Activated T-cell treated with anti-CD3 and anti-CD28 coated beads, Interleukin-2, amount 50 U/mL, for 72 hours (primary cell): ENCODE measurements at regions not wholly inside any gene's neighbourhood (a gene's known extent, or its start where the extent isn't known, plus 50 kb on each side); places are given as distances from the start of the nearest gene placed in this dataset.

Experiments used
- ATAC-seq, 2 donors: fragments of 150-1000 bp; cut with Tn5 transposase; replicated peaks in 1 of 2; 2 replicates each; pipeline ENCODE4 v1.10.0; 2021; ENCODE audit warnings: moderate library complexity in 2 of 2, mild to moderate bottlenecking in 1 of 2
- DNase-seq, 2 donors: peaks; one replicate each; pipeline ENCODE4 v3.0.0; 2021 to 2022; ENCODE audit warnings: mixed read lengths in 1 of 2
- H3K27ac Mint-ChIP-seq: one replicate; pipeline ENCODE4 v1.8.0; 2022; ENCODE audit warnings: mild to moderate bottlenecking, moderate library complexity, mixed read lengths
- H3K27me3 Mint-ChIP-seq: one replicate; pipeline ENCODE4 v1.8.0; 2022; ENCODE audit warnings: low read depth, mixed read lengths
- H3K36me3 Mint-ChIP-seq, 2 donors: one replicate each; pipeline ENCODE4 v1.8.0; 2022; ENCODE audit warnings: mixed read lengths in 2 of 2, mild to moderate bottlenecking in 1 of 2; ENCODE audit not compliant: insufficient read depth in 2 of 2
- H3K4me1 Mint-ChIP-seq: one replicate; pipeline ENCODE4 v1.8.0; 2022; ENCODE audit warnings: low read depth, mixed read lengths
- H3K4me3 Mint-ChIP-seq, 2 donors: one replicate each; pipeline ENCODE4 v1.8.0; 2022; ENCODE audit warnings: mild to moderate bottlenecking in 2 of 2, mixed read lengths in 2 of 2, moderate library complexity in 2 of 2
- H3K9me3 Mint-ChIP-seq, 2 donors: one replicate each; pipeline ENCODE4 v1.8.0; 2022; ENCODE audit warnings: mixed read lengths in 2 of 2

GRCh38 chr9:90306158-90306557 is 336.5 kb downstream of the DIRAS2 start:
- Mint-ChIP-seq H3K4me1 (no peaks in the 10 kb centered on the region), H3K36me3 (no peaks in the 10 kb centered on the region), H3K9me3 (no peaks in the 10 kb centered on the region), H3K27ac (no peak overlapping the region), H3K27me3 (peaks cover 21% of the 10 kb centered on the region), H3K4me3 (no peak overlapping the region)
- no peak for DNase-seq
- ATAC-seq = no peak

DNA sequence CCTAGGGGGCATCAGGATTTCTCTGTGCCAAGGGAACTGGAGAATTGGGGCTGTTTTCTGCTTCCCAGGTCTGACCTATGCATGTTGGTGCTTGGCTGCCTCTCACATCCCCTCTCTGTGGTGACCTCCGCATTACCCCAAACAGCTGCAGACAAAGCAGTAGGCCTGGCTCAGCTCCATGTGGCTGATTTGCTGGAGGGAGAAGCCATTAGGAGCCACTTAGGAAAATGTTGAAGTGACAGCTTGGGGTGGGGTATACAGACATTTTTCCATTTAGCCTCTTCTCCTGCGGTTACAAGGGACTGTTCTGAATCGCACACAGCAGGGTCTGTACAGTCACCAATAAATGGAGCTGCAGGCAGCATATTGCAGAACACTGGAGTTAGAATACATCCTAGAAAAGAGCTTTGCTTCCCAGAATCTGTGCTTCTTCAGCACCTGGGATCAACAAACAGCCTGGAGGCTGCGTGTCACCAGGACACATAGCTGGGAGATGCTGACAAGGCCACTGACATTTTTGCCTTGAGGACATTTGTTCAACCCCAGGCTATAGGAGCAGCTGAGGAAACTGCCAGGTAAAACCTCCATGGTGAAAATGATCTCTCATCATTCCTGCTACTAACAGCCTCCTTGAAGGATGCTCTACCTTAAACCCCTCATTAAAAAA is 335.3 kb downstream of the DIRAS2 start:
- DNase-seq (no peak), ATAC-seq (no peak)
- Mint-ChIP-seq H3K4me3 (no peak overlapping the region), H3K27ac (no peak overlapping the region), H3K4me1 (no peaks in the 10 kb centered on the region), H3K9me3 (no peaks in the 10 kb centered on the region), H3K27me3 (peaks cover 23% of the 10 kb centered on the region), H3K36me3 (no peaks in the 10 kb centered on the region)

- Mint-ChIP-seq H3K9me3 (no peaks in the 10 kb centered on the region), H3K36me3 (no peaks in the 10 kb centered on the region), H3K4me3 (no peak overlapping the region), H3K27ac (no peak overlapping the region), H3K4me1 (no peaks in the 10 kb centered on the region), H3K27me3 (peaks cover 27% of the 10 kb centered on the region)
- no peak for ATAC-seq
- DNase-seq = no peak
These were observed 334.7 kb downstream of the DIRAS2 start for GRCh38 chr9:90307891-90308290.

DNA sequence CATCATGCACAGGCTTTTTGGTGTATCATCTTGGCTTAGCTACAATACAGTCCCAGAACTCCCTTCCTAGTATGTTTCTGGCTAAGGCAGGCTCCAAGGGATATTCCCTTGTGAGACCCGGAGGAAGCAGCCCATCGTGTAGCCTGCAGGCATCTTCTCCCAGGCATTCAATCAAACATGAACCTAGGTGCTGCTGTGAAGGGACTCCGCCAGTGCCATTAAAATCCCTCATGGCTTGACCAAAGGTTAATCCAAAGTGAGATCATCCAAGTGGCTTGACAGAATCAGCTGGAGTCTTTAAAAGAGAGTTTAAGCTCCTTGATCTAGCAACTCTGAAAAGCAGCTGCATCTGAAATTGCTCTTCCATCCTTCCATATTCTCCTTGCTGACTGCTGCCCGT is 333.9 kb downstream of the DIRAS2 start:
- Mint-ChIP-seq H3K36me3 (no peaks in the 10 kb centered on the region), H3K27ac (no peak overlapping the region), H3K4me3 (no peak overlapping the region), H3K4me1 (no peaks in the 10 kb centered on the region), H3K27me3 (peaks cover 30% of the 10 kb centered on the region), H3K9me3 (no peaks in the 10 kb centered on the region)
- ATAC-seq = no peak
- DNase-seq = no peak

DNA sequence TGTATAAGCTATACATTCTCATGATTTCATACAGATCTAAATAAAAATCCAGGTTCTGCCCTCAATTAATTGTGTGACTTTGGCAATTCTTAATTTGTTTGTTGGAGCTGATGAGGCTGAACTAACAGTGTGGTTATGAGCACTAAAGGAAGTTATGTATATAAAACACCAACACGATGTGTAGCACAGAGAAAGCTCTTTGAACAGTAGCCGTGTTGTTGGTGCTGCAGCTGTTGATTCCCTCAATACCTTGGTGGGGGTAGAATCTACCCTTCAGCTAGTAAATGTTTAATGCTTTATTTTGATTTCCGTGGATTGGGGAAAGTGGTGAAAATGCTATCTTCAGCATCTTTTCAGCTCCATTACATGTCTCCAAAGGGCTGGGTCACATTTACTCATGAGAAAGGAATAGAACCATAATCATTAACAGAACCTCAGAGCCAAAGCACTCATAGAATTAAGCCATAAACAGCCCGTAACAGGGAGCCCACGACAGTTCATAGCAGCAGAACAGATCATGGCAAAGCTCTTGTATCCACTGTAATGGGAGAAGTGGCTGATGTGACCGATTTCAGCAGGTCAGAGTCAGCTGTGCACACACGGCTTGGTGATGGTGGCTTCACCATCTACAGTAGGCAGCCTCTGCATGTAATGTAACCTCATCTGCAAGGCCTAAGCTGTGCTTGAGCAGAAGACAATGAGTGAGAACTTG is 332.7 kb downstream of the DIRAS2 start:
- DNase-seq = no peak
- no peaks in the 10 kb centered on the region for H3K9me3 Mint-ChIP-seq
- no peak overlapping the region for H3K27ac Mint-ChIP-seq
- no peaks in the 10 kb centered on the region for H3K36me3 Mint-ChIP-seq
- ATAC-seq = no peak
- H3K4me1 Mint-ChIP-seq = no peaks in the 10 kb centered on the region
- no peak overlapping the region for H3K4me3 Mint-ChIP-seq
- peaks cover 21% of the 10 kb centered on the region for H3K27me3 Mint-ChIP-seq

DNA sequence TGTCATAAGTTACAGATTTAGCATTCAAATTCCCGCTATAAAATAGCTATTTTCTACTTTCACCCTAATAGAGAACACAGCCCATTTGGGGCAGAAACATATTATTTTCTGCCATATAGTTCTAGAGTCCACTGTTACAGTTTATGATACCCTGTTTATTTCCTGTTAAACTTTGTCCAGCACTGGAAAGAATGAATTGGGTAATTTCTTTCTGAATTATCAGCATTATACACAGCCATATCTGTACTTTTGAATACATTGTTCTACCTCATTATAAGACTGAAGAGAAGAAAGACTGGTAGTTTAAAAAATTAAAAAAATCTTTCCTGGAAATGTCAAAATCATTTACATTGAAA is 332.1 kb downstream of the DIRAS2 start:
- no peak overlapping the region for H3K27ac Mint-ChIP-seq
- peaks cover 21% of the 10 kb centered on the region for H3K27me3 Mint-ChIP-seq
- no peak overlapping the region for H3K4me3 Mint-ChIP-seq
- H3K9me3 Mint-ChIP-seq = no peaks in the 10 kb centered on the region
- no peaks in the 10 kb centered on the region for H3K36me3 Mint-ChIP-seq
- no peaks in the 10 kb centered on the region for H3K4me1 Mint-ChIP-seq
- ATAC-seq (no peak), DNase-seq (no peak)

DNA sequence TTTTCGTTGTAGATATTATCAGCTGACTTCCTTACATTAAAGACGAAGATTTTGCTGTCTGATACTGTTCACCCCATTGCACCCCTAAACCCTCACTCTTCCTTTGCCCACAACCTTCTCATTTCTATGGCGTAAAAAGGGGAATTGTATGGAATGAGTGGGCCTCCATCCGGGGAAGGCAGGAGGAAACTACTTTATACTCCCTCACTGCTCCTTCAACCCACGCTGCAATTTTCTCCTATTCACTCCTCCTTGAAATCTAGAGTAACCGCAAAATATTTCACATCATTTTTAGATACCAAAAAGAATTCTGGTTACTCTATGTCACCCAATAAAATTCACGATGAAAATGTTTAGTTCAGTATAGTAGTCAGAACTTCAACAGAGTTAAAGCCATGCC is 330.8 kb downstream of the DIRAS2 start:
- DNase-seq (no peak), ATAC-seq (no peak)
- Mint-ChIP-seq H3K4me3 (no peak overlapping the region), H3K27ac (no peak overlapping the region), H3K9me3 (no peaks in the 10 kb centered on the region), H3K36me3 (no peaks in the 10 kb centered on the region), H3K4me1 (no peaks in the 10 kb centered on the region), H3K27me3 (peaks cover 27% of the 10 kb centered on the region)

DNA sequence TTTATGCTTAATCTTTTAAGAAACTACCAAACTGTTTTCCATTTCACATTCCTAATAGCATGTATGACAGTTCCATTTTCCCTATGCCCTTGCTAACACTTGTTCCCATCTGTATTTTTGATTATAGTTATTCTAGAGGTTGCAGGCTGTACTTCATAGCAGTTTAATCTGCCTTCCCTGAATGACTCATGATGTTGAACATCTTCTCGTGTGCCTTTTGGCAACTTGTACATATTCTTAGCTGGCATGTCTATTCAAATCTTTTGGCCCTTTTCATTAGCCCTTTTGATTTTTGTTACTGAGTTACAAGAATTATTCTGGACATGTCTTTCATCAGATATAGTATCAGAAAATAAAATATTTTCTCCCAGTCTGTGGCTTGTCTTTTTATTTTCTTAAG is 320.3 kb downstream of the DIRAS2 start:
- no peak overlapping the region for H3K4me3 Mint-ChIP-seq
- no peaks in the 10 kb centered on the region for H3K9me3 Mint-ChIP-seq
- ATAC-seq = no peak

GRCh38 chr9:90325913-90326653 is 316.5 kb downstream of the DIRAS2 start:
- no peak for ATAC-seq
- DNase-seq = no peak
- H3K4me1 Mint-ChIP-seq = no peaks in the 10 kb centered on the region
- H3K4me3 Mint-ChIP-seq = no peak overlapping the region
- no peaks in the 10 kb centered on the region for H3K36me3 Mint-ChIP-seq
- peaks cover 12% of the 10 kb centered on the region for H3K27me3 Mint-ChIP-seq
- H3K27ac Mint-ChIP-seq = no peak overlapping the region
- no peaks in the 10 kb centered on the region for H3K9me3 Mint-ChIP-seq

More for the DNA sequence above, 320.3 kb downstream of the DIRAS2 start:
- no peak overlapping the region for H3K27ac Mint-ChIP-seq
- no peaks in the 10 kb centered on the region for H3K36me3 Mint-ChIP-seq
- H3K27me3 Mint-ChIP-seq = peaks cover 8% of the 10 kb centered on the region
- no peaks in the 10 kb centered on the region for H3K4me1 Mint-ChIP-seq
- DNase-seq = no peak

DNA sequence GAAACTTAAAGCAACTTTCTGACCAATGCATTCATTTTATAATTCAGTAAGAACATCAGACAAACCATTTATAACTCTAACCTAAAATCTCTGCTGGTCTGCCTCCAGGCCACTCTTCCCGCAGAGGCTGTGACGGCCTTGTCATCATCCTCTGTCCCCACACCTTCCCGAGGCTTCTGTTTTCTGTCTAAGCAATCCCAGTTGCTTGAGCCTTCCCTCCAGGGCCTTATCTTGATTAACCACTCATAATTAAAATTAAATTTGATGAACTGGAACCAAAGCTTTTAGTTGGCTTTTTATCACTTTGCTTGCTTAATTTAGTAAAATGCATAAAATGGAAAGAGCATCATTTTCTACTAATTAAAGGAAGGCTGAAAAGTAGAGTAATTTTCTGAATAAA is 312.4 kb downstream of the DIRAS2 start:
- no peaks in the 10 kb centered on the region for H3K4me1 Mint-ChIP-seq
- peaks cover 39% of the 10 kb centered on the region for H3K27me3 Mint-ChIP-seq
- no peak overlapping the region for H3K27ac Mint-ChIP-seq
- H3K4me3 Mint-ChIP-seq = no peak overlapping the region
- DNase-seq (no peak), ATAC-seq (no peak)
- H3K36me3 Mint-ChIP-seq = no peaks in the 10 kb centered on the region
- H3K9me3 Mint-ChIP-seq = no peaks in the 10 kb centered on the region

DNA sequence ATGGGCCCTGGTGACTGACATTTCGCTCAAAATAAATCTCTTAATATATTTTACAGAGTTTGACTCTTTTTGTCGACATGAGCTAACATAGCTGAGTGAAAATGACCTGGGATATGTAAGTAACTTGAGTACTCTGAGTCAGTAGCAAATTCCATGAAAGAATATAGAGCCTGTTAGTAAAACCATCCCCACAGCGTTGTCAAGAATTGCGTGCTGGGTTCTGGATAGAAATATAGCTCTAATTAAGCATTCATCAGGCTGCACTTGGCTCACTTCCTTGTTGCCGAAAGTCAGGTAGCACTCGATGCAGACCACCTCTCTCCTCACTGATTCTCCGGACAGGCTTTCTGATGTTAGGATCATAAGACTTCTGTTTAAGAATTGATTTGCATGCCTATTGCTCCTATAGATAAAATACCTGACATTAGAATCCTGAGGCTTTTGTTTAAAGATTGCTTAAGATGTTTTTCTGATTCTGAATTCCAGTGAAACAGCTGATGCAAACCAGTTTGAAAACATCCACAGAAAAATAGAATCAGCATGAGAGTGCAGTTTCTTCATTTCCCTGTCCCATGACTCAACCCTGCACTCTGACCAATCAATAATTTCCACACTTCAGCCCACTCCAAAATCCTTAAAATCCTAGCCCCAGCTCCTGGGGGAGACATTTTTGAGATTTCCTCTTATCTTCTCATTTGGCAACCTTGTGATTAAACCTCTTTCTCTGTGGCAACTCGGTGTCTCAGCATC is 310.6 kb downstream of the DIRAS2 start:
- H3K27ac Mint-ChIP-seq = no peak overlapping the region
- DNase-seq (no peak), ATAC-seq (no peak)
- H3K4me3 Mint-ChIP-seq = no peak overlapping the region
- H3K27me3 Mint-ChIP-seq = peaks cover 39% of the 10 kb centered on the region
- H3K36me3 Mint-ChIP-seq = no peaks in the 10 kb centered on the region
- no peaks in the 10 kb centered on the region for H3K4me1 Mint-ChIP-seq
- H3K9me3 Mint-ChIP-seq = no peaks in the 10 kb centered on the region

GRCh38 chr9:90333226-90333625 is 309.4 kb downstream of the DIRAS2 start:
- no peak overlapping the region for H3K27ac Mint-ChIP-seq
- H3K4me1 Mint-ChIP-seq = no peaks in the 10 kb centered on the region
- H3K27me3 Mint-ChIP-seq = peaks cover 38% of the 10 kb centered on the region
- no peak for DNase-seq
- H3K4me3 Mint-ChIP-seq = no peak overlapping the region
- no peaks in the 10 kb centered on the region for H3K36me3 Mint-ChIP-seq
- no peak for ATAC-seq
- H3K9me3 Mint-ChIP-seq = no peaks in the 10 kb centered on the region

DNA sequence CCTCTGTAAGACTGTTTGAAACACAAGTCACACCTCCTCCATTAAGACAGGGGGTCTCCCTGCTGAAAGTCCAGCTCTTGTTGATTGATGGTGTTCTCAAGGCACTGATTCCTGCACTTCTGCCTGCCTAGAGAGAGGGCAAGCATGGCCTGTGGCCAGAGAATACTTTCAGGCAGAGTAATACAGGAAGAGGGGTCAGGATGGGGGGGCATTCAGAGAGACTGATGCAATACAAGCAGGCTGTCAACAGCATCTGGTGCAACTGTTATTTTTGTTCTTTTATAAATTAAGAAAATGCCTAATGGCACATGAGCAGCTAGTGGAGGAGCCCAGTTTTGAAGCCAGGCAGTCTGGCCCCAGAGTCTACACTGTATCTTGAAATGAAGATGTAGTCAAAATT is 302.2 kb downstream of the DIRAS2 start:
- Mint-ChIP-seq H3K27me3 (peaks cover 23% of the 10 kb centered on the region), H3K27ac (no peak overlapping the region), H3K9me3 (peaks cover 0 to 2% of the 10 kb centered on the region in 2 donors), H3K4me1 (no peaks in the 10 kb centered on the region), H3K4me3 (no peak overlapping the region), H3K36me3 (no peaks in the 10 kb centered on the region)
- DNase-seq (no peak), ATAC-seq (no peak)
